WTC11 (cell line): ENCODE measurements at regions not wholly inside any gene's neighbourhood (a gene's known extent, or its start where the extent isn't known, plus 50 kb on each side); places are given as distances from the start of the nearest gene placed in this dataset.

Experiments used
- ATAC-seq: fragments of 200-7000 bp; cut with Tn5 transposase; 2 replicates; pipeline ENCODE4 v1.10.0; 2021; ENCODE audit warnings: mild to moderate bottlenecking, moderate library complexity
- CTCF ChIA-PET: fragments of 300-600 bp; sonication (Branson Sonifier 250); formaldehyde crosslinking; loops from one replicate; lab custom pipeline; 2021; ENCODE audit warnings: antibody characterized with exemption; lab: Charles Lee
- POLR2A ChIA-PET: fragments of 350-600 bp; sonication (Branson Sonifier 250); formaldehyde crosslinking; loops from one replicate; lab custom pipeline; 2021; ENCODE audit warnings: antibody characterized with exemption; lab: Charles Lee
- DNase-seq: peaks from one replicate; pipeline ENCODE4 v3.0.0; 2021; ENCODE audit warnings: low spot score
- H3K27ac Mint-ChIP-seq: 2 replicates; pipeline ENCODE4 v1.8.0; 2021; ENCODE audit warnings: mixed read lengths
- H3K27me3 Mint-ChIP-seq: 2 replicates; pipeline ENCODE4 v1.8.0; 2021; ENCODE audit warnings: low read depth, mild to moderate bottlenecking, moderate library complexity, mixed read lengths
- H3K36me3 Mint-ChIP-seq: 2 replicates; pipeline ENCODE4 v1.8.0; 2021; ENCODE audit warnings: mixed read lengths
- H3K4me1 Mint-ChIP-seq: 2 replicates; pipeline ENCODE4 v1.8.0; 2022; ENCODE audit warnings: mixed read lengths
- H3K4me3 Mint-ChIP-seq: 2 replicates; pipeline ENCODE4 v1.8.0; 2021; ENCODE audit warnings: mild to moderate bottlenecking, moderate library complexity, mixed read lengths
- H3K9me3 Mint-ChIP-seq: 2 replicates; pipeline ENCODE4 v1.8.0; 2021; ENCODE audit warnings: mixed read lengths
- ARID4B ChIP-seq: sonication (generic); formaldehyde crosslinking; IDR thresholded peaks from 2 replicates; pipeline ENCODE4 v1.8.0; 2023; ENCODE audit warnings: missing genetic modification reagents, mild to moderate bottlenecking, borderline replicate concordance
- ATF1 ChIP-seq: sonication (generic); formaldehyde crosslinking; IDR thresholded peaks from 2 replicates; pipeline ENCODE4 v1.8.1; 2023; ENCODE audit warnings: mild to moderate bottlenecking, moderate library complexity, missing genetic modification reagents
- ATF2 ChIP-seq: sonication (generic); formaldehyde crosslinking; IDR thresholded peaks from 2 replicates; pipeline ENCODE4 v1.8.1; 2022; ENCODE audit warnings: low read depth, missing genetic modification reagents, borderline replicate concordance
- CREM ChIP-seq: sonication (generic); formaldehyde crosslinking; IDR thresholded peaks from 2 replicates; pipeline ENCODE4 v1.8.1; 2022; ENCODE audit warnings: mild to moderate bottlenecking, missing genetic modification reagents, moderate library complexity
- E2F5 ChIP-seq: sonication (generic); formaldehyde crosslinking; IDR thresholded peaks from 2 replicates; pipeline ENCODE4 v1.8.1; 2022; ENCODE audit warnings: mild to moderate bottlenecking, moderate library complexity, missing genetic modification reagents
- ELF4 ChIP-seq: sonication (generic); formaldehyde crosslinking; IDR thresholded peaks from 2 replicates; pipeline ENCODE4 v1.8.1; 2022; ENCODE audit warnings: low read depth, mild to moderate bottlenecking, moderate library complexity, missing genetic modification reagents
- FOXP4 ChIP-seq: sonication (generic); formaldehyde crosslinking; IDR thresholded peaks from 2 replicates; pipeline ENCODE4 v1.8.0; 2022; ENCODE audit warnings: mild to moderate bottlenecking, missing genetic modification reagents
- NFE2L1 ChIP-seq: sonication (generic); formaldehyde crosslinking; IDR thresholded peaks from 2 replicates; pipeline ENCODE4 v1.8.1; 2023; ENCODE audit warnings: missing genetic modification reagents
- PRRX2 ChIP-seq: fragments of 250-450 bp; sonication (Bioruptor Pico); IDR thresholded peaks from 2 replicates; pipeline ENCODE4 v1.8.0; 2021; ENCODE audit warnings: mild to moderate bottlenecking
- USF2 ChIP-seq: sonication (generic); formaldehyde crosslinking; IDR thresholded peaks from 2 replicates; pipeline ENCODE4 v1.8.1; 2023; ENCODE audit warnings: mild to moderate bottlenecking, missing genetic modification reagents, moderate library complexity
- ZBTB43 ChIP-seq: sonication (generic); formaldehyde crosslinking; IDR thresholded peaks from 2 replicates; pipeline ENCODE4 v1.8.1; 2023; ENCODE audit warnings: mild to moderate bottlenecking, missing genetic modification reagents
- ZNF138 ChIP-seq: sonication (generic); formaldehyde crosslinking; conservative IDR thresholded peaks from 2 replicates; pipeline ENCODE4 v1.8.1; 2022; ENCODE audit warnings: mild to moderate bottlenecking, moderate library complexity, missing genetic modification reagents
- ZNF219 ChIP-seq: sonication (generic); formaldehyde crosslinking; IDR thresholded peaks from 2 replicates; pipeline ENCODE4 v1.8.0; 2023; ENCODE audit warnings: missing genetic modification reagents, mild to moderate bottlenecking, borderline replicate concordance
- ZNF423 ChIP-seq: fragments of 250-450 bp; sonication (Bioruptor Pico); IDR thresholded peaks from 2 replicates; pipeline ENCODE4 v2.1.2; 2022; ENCODE audit warnings: mild to moderate bottlenecking, moderate library complexity

GRCh38 chr14:101179691-101180211 is 276.2 kb upstream of the RTL1 start:
- Mint-ChIP-seq H3K36me3 (no peaks in the 10 kb centered on the region), H3K4me1 (no peaks in the 10 kb centered on the region), H3K27ac (no peak overlapping the region), H3K4me3 (no peak overlapping the region), H3K27me3 (no peaks in the 10 kb centered on the region), H3K9me3 (peaks cover 5% of the 10 kb centered on the region; the same call in 1 of the 2 replicates)
- ChIA-PET CTCF (interaction anchor here (1.0 kb wide), 1 partner anchor 275 kb away, joined by 3 read pairs; no protein-coding TSS in a partner anchor), POLR2A (no interaction called here)
- TF ChIP-seq ZNF219 (CRISPR knock-in tag) (no peak), E2F5 (no peak), ZBTB43 (CRISPR knock-in tag) (no peak), ATF1 (no peak)
- ATAC-seq, result no peak
- no peak for DNase-seq

GRCh38 chr14:101181446-101182313 is 278.2 kb upstream of the RTL1 start:
- H3K36me3 Mint-ChIP-seq, result no peaks in the 10 kb centered on the region
- ATAC-seq (no peak), DNase-seq (no peak)
- peaks cover 5% of the 10 kb centered on the region; the same call in 1 of the 2 replicates for H3K9me3 Mint-ChIP-seq
- ChIA-PET POLR2A (no interaction called here), CTCF (interaction anchor here (1.5 kb wide), 1 partner anchor 53 kb away, joined by 3 read pairs; no protein-coding TSS in a partner anchor)
- no peak overlapping the region for H3K27ac Mint-ChIP-seq
- H3K4me1 Mint-ChIP-seq, result no peaks in the 10 kb centered on the region
- no peak for TF ChIP-seq ELF4 (CRISPR knock-in tag)
- TF ChIP-seq, all 79 proteins: peak for 0
- H3K27me3 Mint-ChIP-seq, result no peaks in the 10 kb centered on the region
- H3K4me3 Mint-ChIP-seq, result no peak overlapping the region

- Mint-ChIP-seq H3K27ac (no peak overlapping the region), H3K27me3 (no peaks in the 10 kb centered on the region), H3K4me1 (no peaks in the 10 kb centered on the region), H3K9me3 (peaks cover 5% of the 10 kb centered on the region; the same call in 1 of the 2 replicates), H3K4me3 (no peak overlapping the region), H3K36me3 (no peaks in the 10 kb centered on the region)
- DNase-seq, result no peak
- CTCF ChIA-PET, result interaction anchor here (0.6 to 2.0 kb wide), 6 partner anchors 11 to 782 kb away, joined by 3 to 18 read pairs (median 4); no protein-coding TSS in a partner anchor
- TF ChIP-seq ZNF138 (CRISPR knock-in tag), result no peak
- no peak for TF ChIP-seq CREM (CRISPR knock-in tag)
- TF ChIP-seq FOXP4 (CRISPR knock-in tag), result no peak
- TF ChIP-seq ZNF423, result no peak
- POLR2A ChIA-PET, result no interaction called here
- no peak for ATAC-seq
These were observed 279.0 kb upstream of the RTL1 start for GRCh38 chr14:101182476-101182875.

GRCh38 chr14:101183376-101184103 is 280.0 kb upstream of the RTL1 start:
- CTCF ChIA-PET, result interaction anchor here (0.6 to 2.0 kb wide), 26 partner anchors 10 to 444 kb away, joined by 3 to 18 read pairs (median 4); no protein-coding TSS in a partner anchor
- POLR2A ChIA-PET, result interaction anchor here (0.6 kb wide), 1 partner anchor 183 kb away, joined by 3 read pairs; no protein-coding TSS in a partner anchor
- Mint-ChIP-seq H3K9me3 (peaks cover 5% of the 10 kb centered on the region; the same call in 1 of the 2 replicates), H3K4me3 (no peak overlapping the region), H3K27ac (no peak overlapping the region), H3K36me3 (no peaks in the 10 kb centered on the region), H3K4me1 (no peaks in the 10 kb centered on the region), H3K27me3 (no peaks in the 10 kb centered on the region)
- peak; percentile 91 for ATAC-seq
- peak; percentile 86 for DNase-seq
- TF ChIP-seq ARID4B (CRISPR knock-in tag) (no peak), NFE2L1 (CRISPR knock-in tag) (no peak), ATF2 (CRISPR knock-in tag) (no peak), USF2 (no peak), PRRX2 (CRISPR knock-in tag) (no peak)
